Endodermal cell (in vitro differentiated cells): ENCODE measurements at regions not wholly inside any gene's neighbourhood (a gene's known extent, or its start where the extent isn't known, plus 50 kb on each side); places are given as distances from the start of the nearest gene placed in this dataset.
A peak's percentile ranks its signal among the peaks of the same experiment; 100 is the strongest.

Experiments used
- DNase-seq: peaks from one replicate; pipeline ENCODE4 v3.0.0-alpha.2; 2017
- H3K27ac ChIP-seq: 2 replicates; pipeline ENCODE4 v1.5.1; 2013; ENCODE audit warnings: mild to moderate bottlenecking, low read depth, low read length, moderate library complexity
- H3K27me3 ChIP-seq: 2 replicates; pipeline ENCODE4 v1.6.1; 2013; ENCODE audit warnings: mild to moderate bottlenecking, low read length, moderate library complexity; ENCODE audit not compliant: insufficient read depth, control insufficient read depth, poor library complexity, severe bottlenecking
- H3K36me3 ChIP-seq: 2 replicates; pipeline ENCODE4 v1.7.0; 2013; ENCODE audit warnings: mild to moderate bottlenecking, low read length, moderate library complexity; ENCODE audit not compliant: control insufficient read depth, insufficient read depth
- H3K4me1 ChIP-seq: one replicate; pipeline ENCODE4 v1.7.0; 2013; ENCODE audit warnings: low read length; ENCODE audit not compliant: control insufficient read depth, insufficient read depth
- H3K4me3 ChIP-seq: 2 replicates; pipeline ENCODE4 v1.5.1; 2013; ENCODE audit warnings: mild to moderate bottlenecking, low read length, moderate library complexity
- H3K9ac ChIP-seq: 2 replicates; pipeline ENCODE4 v1.6.1; 2013; ENCODE audit warnings: mild to moderate bottlenecking, low read length, moderate library complexity; ENCODE audit not compliant: poor library complexity, severe bottlenecking; ENCODE audit errors: extremely low read depth
- H3K9me3 ChIP-seq: 2 replicates; pipeline ENCODE4 v1.6.1; 2013; ENCODE audit warnings: mild to moderate bottlenecking, low read length, moderate library complexity; ENCODE audit not compliant: control insufficient read depth
- H3K27ac Mint-ChIP-seq: 2 replicates; pipeline ENCODE4 v1.8.0; 2020; ENCODE audit warnings: mixed read lengths
- H3K27me3 Mint-ChIP-seq: 2 replicates; pipeline ENCODE4 v1.8.0; 2021; ENCODE audit warnings: mild to moderate bottlenecking, mixed read lengths; ENCODE audit not compliant: insufficient read depth
- H3K36me3 Mint-ChIP-seq: 2 replicates; pipeline ENCODE4 v1.8.0; 2020; ENCODE audit warnings: low read depth, mixed read lengths
- H3K4me1 Mint-ChIP-seq: 2 replicates; pipeline ENCODE4 v1.8.0; 2020; ENCODE audit warnings: mixed read lengths
- H3K4me3 Mint-ChIP-seq: 2 replicates; pipeline ENCODE4 v1.8.0; 2020; ENCODE audit warnings: mild to moderate bottlenecking, moderate library complexity, mixed read lengths
- H3K9me3 Mint-ChIP-seq: 2 replicates; pipeline ENCODE4 v1.8.0; 2020; ENCODE audit warnings: mild to moderate bottlenecking, mixed read lengths
- CTCF ChIP-seq: fragments of 200-600 bp; sonication (generic); conservative IDR thresholded peaks from 2 replicates; pipeline ENCODE4 v1.5.0; 2021; ENCODE audit warnings: antibody characterized with exemption, mild to moderate bottlenecking
- WGBS, 2 experiments: methylation state at CpG; one replicate each; pipeline versions ENCODE4 v1.1.5 to v1.1.7; 2013; ENCODE audit warnings: missing lambda C conversion rate in 2 of 2, mixed read lengths in 1 of 2; ENCODE audit not compliant: insufficient coverage in 1 of 2, insufficient read length in 1 of 2; 5-methylcytosine and 5-hydroxymethylcytosine counted together

GRCh38 chr2:212727751-212728150 is 189.1 kb upstream of the ERBB4 start:
- 93 to 100% methylated on average over 2 to 3 of the region's 3 CpGs for WGBS, 2 experiments
- H3K36me3 ChIP-seq, result no peaks in the 10 kb centered on the region
- Mint-ChIP-seq H3K36me3 (no peaks in the 10 kb centered on the region), H3K27ac (no peak overlapping the region), H3K4me3 (no peak overlapping the region), H3K4me1 (peaks cover 4% of the 10 kb centered on the region), H3K9me3 (peaks cover 2% of the 10 kb centered on the region), H3K27me3 (no peaks in the 10 kb centered on the region)
- H3K9ac ChIP-seq, result no peak overlapping the region
- no peak overlapping the region for H3K27ac ChIP-seq
- no peak for TF ChIP-seq CTCF
- no peaks in the 10 kb centered on the region for H3K4me1 ChIP-seq
- H3K27me3 ChIP-seq, result no peaks in the 10 kb centered on the region
- no peaks in the 10 kb centered on the region for H3K9me3 ChIP-seq
- DNase-seq, result no peak
- H3K4me3 ChIP-seq, result no peak overlapping the region

- H3K36me3 Mint-ChIP-seq, result no peaks in the 10 kb centered on the region
Observed at GRCh38 chr2:212726403-212726802, 187.8 kb upstream of the ERBB4 start.

GRCh38 chr2:212725180-212725579 is 186.6 kb upstream of the ERBB4 start:
- peaks cover 19% of the 10 kb centered on the region for H3K9me3 Mint-ChIP-seq

More at GRCh38 chr2:212726403-212726802, 187.8 kb upstream of the ERBB4 start:
- WGBS, 2 experiments, result 73 to 78% methylated on average over 2 of the region's 2 CpGs
- Histone ChIP-seq H3K9me3 (peaks cover 7% of the 10 kb centered on the region), H3K27me3 (no peaks in the 10 kb centered on the region), H3K36me3 (no peaks in the 10 kb centered on the region), H3K4me1 (no peaks in the 10 kb centered on the region), H3K4me3 (no peak overlapping the region), H3K9ac (no peak overlapping the region), H3K27ac (no peak overlapping the region)
- Mint-ChIP-seq H3K27me3 (no peaks in the 10 kb centered on the region), H3K4me3 (no peak overlapping the region), H3K9me3 (peaks cover 12% of the 10 kb centered on the region), H3K4me1 (peaks cover 4% of the 10 kb centered on the region), H3K27ac (no peak overlapping the region)
- DNase-seq, result peak; percentile 58
- TF ChIP-seq CTCF, result no peak

More at GRCh38 chr2:212725180-212725579, 186.6 kb upstream of the ERBB4 start:
- H3K36me3 Mint-ChIP-seq, result peaks cover 4% of the 10 kb centered on the region
- no peak for TF ChIP-seq CTCF
- H3K9ac ChIP-seq, result no peak overlapping the region
- H3K4me3 Mint-ChIP-seq, result no peak overlapping the region
- DNase-seq, result no peak
- H3K27me3 Mint-ChIP-seq, result no peaks in the 10 kb centered on the region
- no peaks in the 10 kb centered on the region for H3K36me3 ChIP-seq
- no peaks in the 10 kb centered on the region for H3K4me1 ChIP-seq
- no peaks in the 10 kb centered on the region for H3K27me3 ChIP-seq
- peaks cover 7% of the 10 kb centered on the region for H3K9me3 ChIP-seq
- H3K27ac ChIP-seq, result no peak overlapping the region
- no peak overlapping the region for H3K4me3 ChIP-seq
- WGBS, 2 experiments, result 94 to 100% methylated on average over 4 of the region's 4 CpGs
- H3K27ac Mint-ChIP-seq, result no peak overlapping the region
- H3K4me1 Mint-ChIP-seq, result peaks cover 4% of the 10 kb centered on the region
